ENCODE measurements at regions not wholly inside any gene's neighbourhood (a gene's known extent, or its start where the extent isn't known, plus 50 kb on each side); places are given as distances from the start of the nearest gene placed in this dataset.

DNA sequence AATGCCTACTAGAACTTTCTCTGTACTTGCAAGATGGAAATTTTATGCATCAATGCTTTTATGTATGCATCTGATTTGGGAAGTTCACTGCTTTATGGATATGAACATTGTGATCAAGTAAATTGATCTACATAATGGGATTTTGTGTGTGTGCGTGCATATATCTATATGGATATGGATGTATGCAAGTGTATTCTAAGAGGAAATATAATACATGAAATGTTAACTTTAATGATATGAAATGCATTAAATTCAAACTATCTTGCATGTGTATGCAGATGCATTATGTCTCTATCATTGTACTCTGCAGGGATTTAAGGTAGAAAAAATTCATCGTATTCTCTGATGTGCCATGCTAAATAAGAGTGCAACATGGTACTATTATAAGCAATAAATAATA lies 1855.4 kb upstream of the PIK3C3 start:
- TF ChIP-seq, protein P1, sequence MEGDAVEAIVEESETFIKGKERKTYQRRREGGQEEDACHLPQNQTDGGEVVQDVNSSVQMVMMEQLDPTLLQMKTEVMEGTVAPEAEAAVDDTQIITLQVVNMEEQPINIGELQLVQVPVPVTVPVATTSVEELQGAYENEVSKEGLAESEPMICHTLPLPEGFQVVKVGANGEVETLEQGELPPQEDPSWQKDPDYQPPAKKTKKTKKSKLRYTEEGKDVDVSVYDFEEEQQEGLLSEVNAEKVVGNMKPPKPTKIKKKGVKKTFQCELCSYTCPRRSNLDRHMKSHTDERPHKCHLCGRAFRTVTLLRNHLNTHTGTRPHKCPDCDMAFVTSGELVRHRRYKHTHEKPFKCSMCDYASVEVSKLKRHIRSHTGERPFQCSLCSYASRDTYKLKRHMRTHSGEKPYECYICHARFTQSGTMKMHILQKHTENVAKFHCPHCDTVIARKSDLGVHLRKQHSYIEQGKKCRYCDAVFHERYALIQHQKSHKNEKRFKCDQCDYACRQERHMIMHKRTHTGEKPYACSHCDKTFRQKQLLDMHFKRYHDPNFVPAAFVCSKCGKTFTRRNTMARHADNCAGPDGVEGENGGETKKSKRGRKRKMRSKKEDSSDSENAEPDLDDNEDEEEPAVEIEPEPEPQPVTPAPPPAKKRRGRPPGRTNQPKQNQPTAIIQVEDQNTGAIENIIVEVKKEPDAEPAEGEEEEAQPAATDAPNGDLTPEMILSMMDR (IDR thresholded peaks at IDR 0.05) = no peak
- no peak for TF ChIP-seq POLR2A (IDR thresholded peaks at IDR 0.05)
